ENCODE measurements at regions not wholly inside any gene's neighbourhood (a gene's known extent, or its start where the extent isn't known, plus 50 kb on each side); places are given as distances from the start of the nearest gene placed in this dataset.

GRCh38 chr14:71240171-71240570 lies 332.9 kb downstream of the PCNX1 start:
- no peak overlapping the region for H3K9ac ChIP-seq (ENCODE audit: insufficient read depth in 1 of 2, low read length in 2 of 2)
- peak; percentile 88 to 95 (median 91) for DNase-seq
- no peaks in the 10 kb centered on the region for H3K36me3 ChIP-seq (ENCODE audit: control insufficient read depth in 4 of 4, insufficient read depth in 4 of 4, low read length in 4 of 4)

GRCh38 chr14:71240866-71241520 lies 333.7 kb downstream of the PCNX1 start:
- H3K9me3 ChIP-seq (ENCODE audit: control insufficient read depth in 4 of 4, insufficient read depth in 3 of 4, low read length in 3 of 4), result no peaks in the 10 kb centered on the region
- no peak for TF ChIP-seq CTCF (IDR thresholded peaks at IDR 0.05; ENCODE audit: control extremely low read depth, extremely low read depth)

More at GRCh38 chr14:71240171-71240570, 332.9 kb downstream of the PCNX1 start:
- Histone ChIP-seq H3K4me1 (ENCODE audit: control insufficient read depth in 5 of 5, insufficient read depth in 5 of 5, low read length in 5 of 5) (peaks cover 5 to 40% (median 9%) of the 10 kb centered on the region in 5 donors), H3K27me3 (ENCODE audit: control insufficient read depth in 3 of 3, insufficient read depth in 3 of 3, low read length in 2 of 3) (no peaks in the 10 kb centered on the region), H3K27ac (ENCODE audit: low read depth in 1 of 2, low read length in 1 of 2) (no peak overlapping the region), H3K9me3 (ENCODE audit: control insufficient read depth in 4 of 4, insufficient read depth in 3 of 4, low read length in 3 of 4) (no peaks in the 10 kb centered on the region), H3K4me3 (no peak overlapping the region)
- TF ChIP-seq CTCF (IDR thresholded peaks at IDR 0.05; ENCODE audit: control extremely low read depth, extremely low read depth), result no peak
- ATAC-seq (ENCODE audit: insufficient read depth, low FRiP score), result no peak
- WGBS, 2 donors, result 65 to 73% methylated on average over 6 of the region's 6 CpGs

GRCh38 chr14:71242237-71242748 lies 335.0 kb downstream of the PCNX1 start:
- no peak for TF ChIP-seq CTCF (IDR thresholded peaks at IDR 0.05; ENCODE audit: control extremely low read depth, extremely low read depth)
- Histone ChIP-seq H3K9ac (ENCODE audit: insufficient read depth in 1 of 2, low read length in 2 of 2) (no peak overlapping the region), H3K27me3 (ENCODE audit: control insufficient read depth in 3 of 3, insufficient read depth in 3 of 3, low read length in 2 of 3) (no peaks in the 10 kb centered on the region), H3K36me3 (ENCODE audit: control insufficient read depth in 4 of 4, insufficient read depth in 4 of 4, low read length in 4 of 4) (no peaks in the 10 kb centered on the region), H3K9me3 (ENCODE audit: control insufficient read depth in 4 of 4, insufficient read depth in 3 of 4, low read length in 3 of 4) (no peaks in the 10 kb centered on the region), H3K4me3 (no peak overlapping the region), H3K4me1 (ENCODE audit: control insufficient read depth in 5 of 5, insufficient read depth in 5 of 5, low read length in 5 of 5) (peaks cover 5 to 29% (median 9%) of the 10 kb centered on the region in 5 donors), H3K27ac (ENCODE audit: low read depth in 1 of 2, low read length in 1 of 2) (peak overlapping the region; percentile 45 to 48)
- DNase-seq (peak; percentile 28 to 73 (median 68)), ATAC-seq (ENCODE audit: insufficient read depth, low FRiP score) (no peak)
- 40 to 48% methylated on average over 4 of the region's 4 CpGs for WGBS, 2 donors

More at GRCh38 chr14:71240866-71241520, 333.7 kb downstream of the PCNX1 start:
- Histone ChIP-seq H3K27ac (ENCODE audit: low read depth in 1 of 2, low read length in 1 of 2) (no peak overlapping the region), H3K4me3 (no peak overlapping the region), H3K9ac (ENCODE audit: insufficient read depth in 1 of 2, low read length in 2 of 2) (no peak overlapping the region), H3K27me3 (ENCODE audit: control insufficient read depth in 3 of 3, insufficient read depth in 3 of 3, low read length in 2 of 3) (no peaks in the 10 kb centered on the region), H3K36me3 (ENCODE audit: control insufficient read depth in 4 of 4, insufficient read depth in 4 of 4, low read length in 4 of 4) (no peaks in the 10 kb centered on the region), H3K4me1 (ENCODE audit: control insufficient read depth in 5 of 5, insufficient read depth in 5 of 5, low read length in 5 of 5) (peaks cover 5 to 36% (median 9%) of the 10 kb centered on the region in 5 donors)
- DNase-seq (no peak), ATAC-seq (ENCODE audit: insufficient read depth, low FRiP score) (no peak)

Data from lung (tissue), 11 donors.